ENCODE measurements at regions not wholly inside any gene's neighbourhood (a gene's known extent, or its start where the extent isn't known, plus 50 kb on each side); places are given as distances from the start of the nearest gene placed in this dataset.
"Not testable (repeated sequence)": the region's sequence is repeated elsewhere in the genome, so short reads cannot be mapped to it uniquely, and the experiment has no call there.

- DNase-seq: no peak
- Histone ChIP-seq H3K27ac (ENCODE audit: insufficient read depth in 1 of 2, low read depth in 1 of 2, low read length in 2 of 2, poor library complexity in 1 of 2, severe bottlenecking in 2 of 2) (no peak overlapping the region), H3K27me3 (replicated peaks in 2 of 5; ENCODE audit: control insufficient read depth in 4 of 5, insufficient read depth in 5 of 5, low read length in 4 of 5) (no peaks in the 10 kb centered on the region), H3K4me3 (ENCODE audit: control insufficient read depth in 1 of 7, extremely low read depth in 1 of 7, insufficient read depth in 4 of 7, low read depth in 2 of 7, low read length in 6 of 7) (no peak overlapping the region), H3K36me3 (ENCODE audit: control insufficient read depth in 4 of 4, insufficient read depth in 4 of 4, low read length in 3 of 4) (no peaks in the 10 kb centered on the region), H3K4me1 (ENCODE audit: control extremely low read depth in 1 of 4, control insufficient read depth in 4 of 4, insufficient read depth in 4 of 4, low read length in 3 of 4) (peaks cover 0 to 6% (median 2%) of the 10 kb centered on the region in 4 experiments), H3K9me3 (ENCODE audit: control extremely low read depth in 1 of 5, control insufficient read depth in 4 of 5, insufficient read depth in 2 of 5, low read depth in 1 of 5, low read length in 4 of 5) (peaks cover 0 to 2% (median 0%) of the 10 kb centered on the region in 5 experiments)
- WGBS (ENCODE audit: insufficient coverage): 100% methylated on average over 2 of the region's 4 CpGs
- CTCF ChIA-PET: no interaction called here
- POLR2A ChIA-PET: no interaction called here
Observed at GRCh38 chr2:12467303-12467702, 249.4 kb upstream of the TRIB2 start.

DNA sequence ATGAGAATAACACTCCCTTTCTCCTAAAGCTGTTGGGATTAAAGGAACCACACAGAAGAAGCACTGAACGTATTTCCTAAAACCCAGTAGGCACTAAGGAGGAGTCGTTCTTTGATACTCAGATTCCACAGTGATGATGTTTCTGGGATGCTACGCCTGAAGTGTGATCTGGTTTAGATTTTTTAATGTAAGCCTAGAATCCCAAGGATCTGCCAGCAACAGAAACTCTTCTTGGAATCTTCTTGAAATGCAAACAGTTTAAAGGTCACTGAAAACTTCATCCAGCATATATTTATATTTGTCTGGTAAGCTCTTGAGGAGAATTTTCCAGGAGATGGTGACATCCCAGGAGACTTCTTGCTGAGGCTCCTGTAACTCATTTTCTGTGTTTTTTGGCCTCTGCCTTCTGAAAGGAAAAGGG, 247.6 kb upstream of the TRIB2 start:
- CTCF ChIA-PET: no interaction called here

GRCh38 chr2:12472265-12472664, 244.5 kb upstream of the TRIB2 start:
- H3K27me3 ChIP-seq (replicated peaks in 2 of 5; ENCODE audit: control insufficient read depth in 4 of 5, insufficient read depth in 5 of 5, low read length in 4 of 5); H3K4me3 ChIP-seq (ENCODE audit: control insufficient read depth in 1 of 7, extremely low read depth in 1 of 7, insufficient read depth in 4 of 7, low read depth in 2 of 7, low read length in 6 of 7); DNase-seq; H3K36me3 ChIP-seq (ENCODE audit: control insufficient read depth in 4 of 4, insufficient read depth in 4 of 4, low read length in 3 of 4); H3K27ac ChIP-seq (ENCODE audit: insufficient read depth in 1 of 2, low read depth in 1 of 2, low read length in 2 of 2, poor library complexity in 1 of 2, severe bottlenecking in 2 of 2); CTCF ChIA-PET; H3K9me3 ChIP-seq (ENCODE audit: control extremely low read depth in 1 of 5, control insufficient read depth in 4 of 5, insufficient read depth in 2 of 5, low read depth in 1 of 5, low read length in 4 of 5); H3K4me1 ChIP-seq (ENCODE audit: control extremely low read depth in 1 of 4, control insufficient read depth in 4 of 4, insufficient read depth in 4 of 4, low read length in 3 of 4): not testable (repeated sequence)
- POLR2A ChIA-PET: interaction anchor here (0.6 kb wide), 1 partner anchor 307 kb away, joined by 3 read pairs; no protein-coding TSS in a partner anchor

More for the DNA sequence above, 247.6 kb upstream of the TRIB2 start:
- Histone ChIP-seq H3K9me3 (ENCODE audit: control extremely low read depth in 1 of 5, control insufficient read depth in 4 of 5, insufficient read depth in 2 of 5, low read depth in 1 of 5, low read length in 4 of 5) (peaks cover 0 to 3% (median 0%) of the 10 kb centered on the region in 5 experiments), H3K27ac (ENCODE audit: insufficient read depth in 1 of 2, low read depth in 1 of 2, low read length in 2 of 2, poor library complexity in 1 of 2, severe bottlenecking in 2 of 2) (no peak overlapping the region), H3K27me3 (replicated peaks in 2 of 5; ENCODE audit: control insufficient read depth in 4 of 5, insufficient read depth in 5 of 5, low read length in 4 of 5) (no peaks in the 10 kb centered on the region), H3K4me3 (ENCODE audit: control insufficient read depth in 1 of 7, extremely low read depth in 1 of 7, insufficient read depth in 4 of 7, low read depth in 2 of 7, low read length in 6 of 7) (no peak overlapping the region), H3K4me1 (ENCODE audit: control extremely low read depth in 1 of 4, control insufficient read depth in 4 of 4, insufficient read depth in 4 of 4, low read length in 3 of 4) (peaks cover 0 to 6% (median 2%) of the 10 kb centered on the region in 4 experiments), H3K36me3 (ENCODE audit: control insufficient read depth in 4 of 4, insufficient read depth in 4 of 4, low read length in 3 of 4) (no peaks in the 10 kb centered on the region)
- POLR2A ChIA-PET: no interaction called here
- WGBS (ENCODE audit: insufficient coverage): 90% methylated on average over 2 of the region's 3 CpGs
- DNase-seq: no peak

DNA sequence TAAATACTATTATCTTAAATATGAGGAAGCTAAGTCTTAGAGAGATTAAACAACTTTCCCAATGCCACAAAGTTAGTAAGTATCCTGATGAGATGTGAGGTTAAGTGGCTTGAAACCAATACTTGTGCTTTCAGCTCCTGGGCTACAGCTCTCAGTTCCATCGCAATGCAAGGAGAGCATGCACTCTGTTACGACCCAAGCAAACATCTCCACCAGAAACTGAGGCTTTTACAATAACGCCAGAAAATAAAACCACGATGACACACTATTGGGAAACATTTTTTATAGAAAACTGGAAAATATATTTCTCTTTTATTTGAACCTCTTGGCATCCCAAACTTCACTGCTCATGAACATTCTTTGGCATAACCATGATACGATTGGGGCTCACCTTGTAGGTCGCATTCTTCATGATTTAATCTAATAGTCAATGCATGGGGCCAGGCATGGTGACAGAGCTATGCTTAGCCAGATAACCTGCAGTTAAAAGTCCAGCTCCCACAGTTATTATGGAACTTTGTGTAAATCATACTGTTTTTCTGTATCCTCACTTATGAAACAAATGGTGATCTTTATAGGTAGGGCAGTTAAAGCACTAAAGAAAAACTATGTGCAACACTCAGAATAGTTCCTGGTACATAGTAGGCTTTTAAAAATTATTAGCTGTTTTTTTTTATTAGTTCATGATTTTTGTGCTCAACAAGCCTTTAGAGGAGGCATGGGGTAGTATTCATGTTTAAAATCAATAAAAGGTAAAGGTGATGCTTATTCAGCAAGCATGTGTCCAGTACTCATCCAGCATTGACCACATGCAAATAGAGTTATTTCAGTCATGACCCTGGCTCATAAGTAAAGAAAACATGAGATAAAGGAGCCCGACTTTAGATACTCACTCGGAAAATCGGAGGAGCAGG, 238.3 kb upstream of the TRIB2 start:
- Histone ChIP-seq H3K4me3 (ENCODE audit: control insufficient read depth in 1 of 7, extremely low read depth in 1 of 7, insufficient read depth in 4 of 7, low read depth in 2 of 7, low read length in 6 of 7) (no peak overlapping the region), H3K4me1 (ENCODE audit: control extremely low read depth in 1 of 4, control insufficient read depth in 4 of 4, insufficient read depth in 4 of 4, low read length in 3 of 4) (peaks cover 0 to 6% (median under 1%) of the 10 kb centered on the region in 4 experiments), H3K36me3 (ENCODE audit: control insufficient read depth in 4 of 4, insufficient read depth in 4 of 4, low read length in 3 of 4) (no peaks in the 10 kb centered on the region), H3K27me3 (replicated peaks in 2 of 5; ENCODE audit: control insufficient read depth in 4 of 5, insufficient read depth in 5 of 5, low read length in 4 of 5) (no peaks in the 10 kb centered on the region), H3K9me3 (ENCODE audit: control extremely low read depth in 1 of 5, control insufficient read depth in 4 of 5, insufficient read depth in 2 of 5, low read depth in 1 of 5, low read length in 4 of 5) (no peaks in the 10 kb centered on the region), H3K27ac (ENCODE audit: insufficient read depth in 1 of 2, low read depth in 1 of 2, low read length in 2 of 2, poor library complexity in 1 of 2, severe bottlenecking in 2 of 2) (no peak overlapping the region)
- DNase-seq: no peak
- CTCF ChIA-PET: interaction anchor here (1.5 kb wide), 1 partner anchor 65 kb away, joined by 3 read pairs; no protein-coding TSS in a partner anchor
- 93% methylated on average over 7 of the region's 9 CpGs for WGBS (ENCODE audit: insufficient coverage)
- POLR2A ChIA-PET: no interaction called here

GRCh38 chr2:12479065-12479601, 237.6 kb upstream of the TRIB2 start:
- H3K27ac ChIP-seq (ENCODE audit: insufficient read depth in 1 of 2, low read depth in 1 of 2, low read length in 2 of 2, poor library complexity in 1 of 2, severe bottlenecking in 2 of 2): no peak overlapping the region
- DNase-seq: peak in 2 of 3 donors; percentile 38 to 51
- 100% methylated on average over 1 of the region's 1 CpG for WGBS (ENCODE audit: insufficient coverage)
- H3K27me3 ChIP-seq (replicated peaks in 2 of 5; ENCODE audit: control insufficient read depth in 4 of 5, insufficient read depth in 5 of 5, low read length in 4 of 5): no peaks in the 10 kb centered on the region
- peaks cover 0 to 6% (median under 1%) of the 10 kb centered on the region in 4 experiments for H3K4me1 ChIP-seq (ENCODE audit: control extremely low read depth in 1 of 4, control insufficient read depth in 4 of 4, insufficient read depth in 4 of 4, low read length in 3 of 4)
- no peaks in the 10 kb centered on the region for H3K9me3 ChIP-seq (ENCODE audit: control extremely low read depth in 1 of 5, control insufficient read depth in 4 of 5, insufficient read depth in 2 of 5, low read depth in 1 of 5, low read length in 4 of 5)
- H3K4me3 ChIP-seq (ENCODE audit: control insufficient read depth in 1 of 7, extremely low read depth in 1 of 7, insufficient read depth in 4 of 7, low read depth in 2 of 7, low read length in 6 of 7): no peak overlapping the region
- CTCF ChIA-PET: no interaction called here
- no peaks in the 10 kb centered on the region for H3K36me3 ChIP-seq (ENCODE audit: control insufficient read depth in 4 of 4, insufficient read depth in 4 of 4, low read length in 3 of 4)
- POLR2A ChIA-PET: no interaction called here

DNA sequence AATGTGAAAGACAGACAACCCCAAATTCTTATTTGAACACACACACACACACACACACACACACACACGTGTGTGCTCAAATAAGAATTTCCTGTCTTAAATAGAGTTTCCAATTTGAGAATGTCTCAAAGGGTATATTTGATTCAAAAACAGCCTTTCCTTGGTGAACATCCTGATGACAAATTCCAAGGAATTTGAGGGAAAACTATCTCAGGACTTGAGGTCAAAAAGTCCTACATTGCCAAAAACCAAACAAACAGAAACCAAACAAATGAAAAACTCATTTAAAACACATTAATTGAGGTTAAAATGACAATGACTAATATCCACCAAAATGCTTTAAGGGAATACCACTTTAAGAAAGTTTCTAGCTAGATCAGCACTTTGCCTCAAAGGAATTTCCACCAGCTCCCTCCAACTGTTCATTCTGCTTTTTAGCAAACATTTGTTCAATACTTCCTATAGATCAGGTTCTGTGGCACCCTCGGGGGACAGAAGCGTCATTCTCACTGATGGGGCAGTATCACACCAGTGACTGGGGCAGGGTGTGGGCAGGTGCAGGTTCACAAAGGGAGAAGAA, 232.1 kb upstream of the TRIB2 start:
- H3K27ac ChIP-seq (ENCODE audit: insufficient read depth in 1 of 2, low read depth in 1 of 2, low read length in 2 of 2, poor library complexity in 1 of 2, severe bottlenecking in 2 of 2): no peak overlapping the region
- peaks cover 0 to 7% (median 2%) of the 10 kb centered on the region in 4 experiments for H3K4me1 ChIP-seq (ENCODE audit: control extremely low read depth in 1 of 4, control insufficient read depth in 4 of 4, insufficient read depth in 4 of 4, low read length in 3 of 4)
- no peaks in the 10 kb centered on the region for H3K27me3 ChIP-seq (replicated peaks in 2 of 5; ENCODE audit: control insufficient read depth in 4 of 5, insufficient read depth in 5 of 5, low read length in 4 of 5)
- no peak overlapping the region for H3K4me3 ChIP-seq (ENCODE audit: control insufficient read depth in 1 of 7, extremely low read depth in 1 of 7, insufficient read depth in 4 of 7, low read depth in 2 of 7, low read length in 6 of 7)
- CTCF ChIA-PET: interaction anchor here (1.2 kb wide), 1 partner anchor 13 kb away, joined by 4 read pairs; no protein-coding TSS in a partner anchor
- DNase-seq: no peak
- H3K36me3 ChIP-seq (ENCODE audit: control insufficient read depth in 4 of 4, insufficient read depth in 4 of 4, low read length in 3 of 4): no peaks in the 10 kb centered on the region
- WGBS (ENCODE audit: insufficient coverage): 95% methylated on average over 2 of the region's 3 CpGs
- POLR2A ChIA-PET: no interaction called here
- H3K9me3 ChIP-seq (ENCODE audit: control extremely low read depth in 1 of 5, control insufficient read depth in 4 of 5, insufficient read depth in 2 of 5, low read depth in 1 of 5, low read length in 4 of 5): no peaks in the 10 kb centered on the region

All from common myeloid progenitor, CD34-positive (primary cell).